H1 (cell line): ENCODE measurements at regions not wholly inside any gene's neighbourhood (a gene's known extent, or its start where the extent isn't known, plus 50 kb on each side); places are given as distances from the start of the nearest gene placed in this dataset.

Experiments
- BCL11A ChIP-seq, 2 experiments: IDR thresholded peaks; one replicate each; pipeline ENCODE4 v1.6.1; 2011; ENCODE audit warnings: low read depth in 2 of 2, low read length in 2 of 2, mild to moderate bottlenecking in 2 of 2
- CBX5 ChIP-seq: fragments of 300-800, 300-1000 bp; sonication (generic); IDR thresholded peaks from 2 replicates; pipeline ENCODE4 v1.7.1; 2016; ENCODE audit warnings: antibody characterized with exemption, low read length, low read depth
- CBX8 ChIP-seq: fragments of 300-800, 300-1000 bp; sonication (generic); IDR thresholded peaks from 2 replicates; pipeline ENCODE4 v1.7.1; 2016; ENCODE audit warnings: low read depth, low read length, borderline replicate concordance
- CREB1 ChIP-seq: IDR thresholded peaks from 2 replicates; pipeline ENCODE4 v1.6.1; 2012; ENCODE audit warnings: inconsistent platforms
- GABPA ChIP-seq: IDR thresholded peaks from 2 replicates; pipeline ENCODE4 v1.6.1; 2011; ENCODE audit warnings: mild to moderate bottlenecking, low read length, moderate library complexity, borderline replicate concordance; ENCODE audit not compliant: insufficient read depth
- GTF2F1 ChIP-seq: IDR thresholded peaks from 2 replicates; pipeline ENCODE4 v1.6.1; 2012; ENCODE audit warnings: low read depth, low read length, improper control_type of control experiment, borderline replicate concordance
- JUN ChIP-seq: IDR thresholded peaks from 2 replicates; pipeline ENCODE4 v1.6.1; 2011; ENCODE audit warnings: low read depth, mild to moderate bottlenecking, improper control_type of control experiment, low read length
- JUND ChIP-seq: IDR thresholded peaks from 2 replicates; pipeline ENCODE4 v1.6.1; 2011; ENCODE audit warnings: mild to moderate bottlenecking, improper control_type of control experiment, low read length
- KDM4A ChIP-seq: IDR thresholded peaks from one replicate; pipeline ENCODE4 v1.7.1; 2012; ENCODE audit warnings: low read depth, mild to moderate bottlenecking, moderate library complexity, low read length, inconsistent platforms; ENCODE audit not compliant: severe bottlenecking
- NRF1 ChIP-seq: IDR thresholded peaks from 2 replicates; pipeline ENCODE4 v1.6.1; 2011; ENCODE audit warnings: mild to moderate bottlenecking, low read depth, low read length, improper control_type of control experiment
- PHF8 ChIP-seq: fragments of 200-600 bp; sonication (generic); conservative IDR thresholded peaks from 2 replicates; pipeline ENCODE4 v1.7.1; 2012; ENCODE audit warnings: low read depth, mild to moderate bottlenecking, inconsistent platforms, low read length, moderate library complexity
- POU5F1 ChIP-seq: IDR thresholded peaks from 2 replicates; pipeline ENCODE4 v1.6.1; 2011; ENCODE audit warnings: low read depth, mild to moderate bottlenecking, low read length, moderate library complexity
- RAD21 ChIP-seq, 2 experiments: IDR thresholded peaks in 1 of 2; conservative IDR thresholded peaks in 1 of 2; 2 replicates each; pipeline ENCODE4 v1.6.1; 2011; ENCODE audit warnings: low read depth in 2 of 2, low read length in 2 of 2, improper control_type of control experiment in 1 of 2, inconsistent platforms in 1 of 2, mild to moderate bottlenecking in 1 of 2, moderate library complexity in 1 of 2
- SAP30 ChIP-seq: fragments of 300-600 bp; sonication (generic); IDR thresholded peaks from 2 replicates; pipeline ENCODE4 v1.7.1; 2012; ENCODE audit warnings: low read length, moderate library complexity, mild to moderate bottlenecking, inconsistent platforms; ENCODE audit not compliant: insufficient read depth, insufficient replicate concordance
- SIRT6 ChIP-seq: IDR thresholded peaks from one replicate; pipeline ENCODE4 v1.7.1; 2012; ENCODE audit warnings: low read length, inconsistent platforms
- SIX5 ChIP-seq: IDR thresholded peaks from 2 replicates; pipeline ENCODE4 v1.6.1; 2011; ENCODE audit warnings: mild to moderate bottlenecking, low read depth, low read length
- SP1 ChIP-seq: IDR thresholded peaks from 2 replicates; pipeline ENCODE4 v1.6.1; 2011; ENCODE audit warnings: low read depth, low read length
- SP4 ChIP-seq: IDR thresholded peaks from 2 replicates; pipeline ENCODE4 v1.6.1; 2012; ENCODE audit warnings: low read length, inconsistent platforms
- SUZ12 ChIP-seq: fragments of 200-600 bp; sonication (generic); IDR thresholded peaks from 2 replicates; pipeline ENCODE4 v1.6.1; 2012; ENCODE audit warnings: mild to moderate bottlenecking, inconsistent platforms, low read length, moderate library complexity, mixed read lengths
- TAF7 ChIP-seq: optimal IDR thresholded peaks from 2 replicates; pipeline ENCODE3; 2011; ENCODE audit warnings: low read depth, mild to moderate bottlenecking, inconsistent platforms, low read length, moderate library complexity, borderline replicate concordance
- YY1 ChIP-seq: IDR thresholded peaks from 2 replicates; pipeline ENCODE4 v1.6.1; 2011; ENCODE audit warnings: low read depth, mild to moderate bottlenecking, low read length

- TF ChIP-seq BCL11A (IDR thresholded peaks at IDR 0.05; ENCODE audit: low read depth in 2 of 2, low read length in 2 of 2): no peak
- no peak for TF ChIP-seq KDM4A
- TF ChIP-seq YY1: no peak
- TF ChIP-seq SIX5: no peak
- TF ChIP-seq JUND: peak; percentile 79
- TF ChIP-seq SP1: no peak
- no peak for TF ChIP-seq SP4
- TF ChIP-seq POU5F1: no peak
- peak; percentile 41; the same call in 1 of the 2 replicates for TF ChIP-seq CREB1
- TF ChIP-seq SAP30: no peak
- TF ChIP-seq GABPA: no peak
- no peak for TF ChIP-seq SIRT6
- no peak for TF ChIP-seq NRF1
- TF ChIP-seq RAD21 (IDR thresholded peaks at IDR 0.05 in 1 of 2, conservative IDR thresholded peaks at IDR 0.05 in 1 of 2; ENCODE audit: low read depth in 2 of 2, low read length in 2 of 2): peak; percentile 40 to 60
- no peak for TF ChIP-seq SUZ12
- no peak for TF ChIP-seq GTF2F1
- TF ChIP-seq JUN: no peak
- TF ChIP-seq CBX5: no peak
- no peak for TF ChIP-seq PHF8
- TF ChIP-seq TAF7: no peak
- no peak for TF ChIP-seq CBX8
These were observed 1009.9 kb upstream of the KLHL29 start (continued) for GRCh38 chr2:22375096-22375495.
